ENCODE measurements at regions not wholly inside any gene's neighbourhood (a gene's known extent, or its start where the extent isn't known, plus 50 kb on each side); places are given as distances from the start of the nearest gene placed in this dataset.

GRCh38 chr2:103276869-103277268 is 515.0 kb downstream of the TMEM182 start:
- no peak for TF ChIP-seq POLR2A (IDR thresholded peaks at IDR 0.05)
- TF ChIP-seq POLR2AphosphoS5 (IDR thresholded peaks at IDR 0.05) = no peak
- TF ChIP-seq, protein P1, sequence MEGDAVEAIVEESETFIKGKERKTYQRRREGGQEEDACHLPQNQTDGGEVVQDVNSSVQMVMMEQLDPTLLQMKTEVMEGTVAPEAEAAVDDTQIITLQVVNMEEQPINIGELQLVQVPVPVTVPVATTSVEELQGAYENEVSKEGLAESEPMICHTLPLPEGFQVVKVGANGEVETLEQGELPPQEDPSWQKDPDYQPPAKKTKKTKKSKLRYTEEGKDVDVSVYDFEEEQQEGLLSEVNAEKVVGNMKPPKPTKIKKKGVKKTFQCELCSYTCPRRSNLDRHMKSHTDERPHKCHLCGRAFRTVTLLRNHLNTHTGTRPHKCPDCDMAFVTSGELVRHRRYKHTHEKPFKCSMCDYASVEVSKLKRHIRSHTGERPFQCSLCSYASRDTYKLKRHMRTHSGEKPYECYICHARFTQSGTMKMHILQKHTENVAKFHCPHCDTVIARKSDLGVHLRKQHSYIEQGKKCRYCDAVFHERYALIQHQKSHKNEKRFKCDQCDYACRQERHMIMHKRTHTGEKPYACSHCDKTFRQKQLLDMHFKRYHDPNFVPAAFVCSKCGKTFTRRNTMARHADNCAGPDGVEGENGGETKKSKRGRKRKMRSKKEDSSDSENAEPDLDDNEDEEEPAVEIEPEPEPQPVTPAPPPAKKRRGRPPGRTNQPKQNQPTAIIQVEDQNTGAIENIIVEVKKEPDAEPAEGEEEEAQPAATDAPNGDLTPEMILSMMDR (IDR thresholded peaks at IDR 0.05) = no peak
- TF ChIP-seq EP300 (IDR thresholded peaks at IDR 0.05) = no peak
